IMR-90 (cell line): ENCODE measurements at regions not wholly inside any gene's neighbourhood (a gene's known extent, or its start where the extent isn't known, plus 50 kb on each side); places are given as distances from the start of the nearest gene placed in this dataset.

ENCODE experiments used
- BHLHE40 ChIP-seq: fragments of 150-350 bp; IDR thresholded peaks from 2 replicates; pipeline ENCODE4 v1.6.1; 2016; ENCODE audit warnings: mild to moderate bottlenecking, low read depth, low read length
- CHD1 ChIP-seq: IDR thresholded peaks from 2 replicates; pipeline ENCODE4 v1.6.1; 2012; ENCODE audit warnings: low read depth, low read length, improper control_type of control experiment
- CTCF ChIP-seq: conservative IDR thresholded peaks from 2 replicates; pipeline ENCODE4 v1.5.1; 2012; ENCODE audit warnings: mild to moderate bottlenecking, low read depth, low read length, improper control_type of control experiment
- FOS ChIP-seq: fragments of 150-350 bp; IDR thresholded peaks from 2 replicates; pipeline ENCODE4 v1.6.1; 2016; ENCODE audit warnings: low read depth, low read length
- MAFK ChIP-seq: IDR thresholded peaks from 2 replicates; pipeline ENCODE4 v1.6.1; 2012; ENCODE audit warnings: low read depth, low read length, improper control_type of control experiment
- MAZ ChIP-seq: IDR thresholded peaks from 2 replicates; pipeline ENCODE4 v1.6.1; 2012; ENCODE audit warnings: low read depth, mild to moderate bottlenecking, low read length, improper control_type of control experiment, moderate library complexity, borderline replicate concordance
- MXI1 ChIP-seq: IDR thresholded peaks from 2 replicates; pipeline ENCODE4 v1.6.1; 2012; ENCODE audit warnings: low read depth, mild to moderate bottlenecking, low read length, moderate library complexity, borderline replicate concordance
- POLR2A ChIP-seq: IDR thresholded peaks from 2 replicates; pipeline ENCODE4 v1.6.1; 2012; ENCODE audit warnings: mild to moderate bottlenecking, low read depth, low read length
- RAD21 ChIP-seq: IDR thresholded peaks from 2 replicates; pipeline ENCODE4 v1.6.1; 2012; ENCODE audit warnings: low read length, improper control_type of control experiment
- RFX5 ChIP-seq: IDR thresholded peaks from 2 replicates; pipeline ENCODE4 v1.8.0; 2012; ENCODE audit warnings: low read depth, mild to moderate bottlenecking, low read length, moderate library complexity
- TF ChIP-seq, protein P1 (sequence below): fragments of 150-350 bp; IDR thresholded peaks from 2 replicates; pipeline ENCODE4 v1.6.1; 2016; ENCODE audit warnings: low read depth, mild to moderate bottlenecking, low read length, moderate library complexity, borderline replicate concordance
- TF ChIP-seq, protein P2 (sequence below): fragments of 150-350 bp; IDR thresholded peaks from 2 replicates; pipeline ENCODE4 v1.6.1; 2017; ENCODE audit warnings: mild to moderate bottlenecking, antibody characterized with exemption, low read length, low read depth

GRCh38 chr14:39912192-39913100 lies 480.2 kb upstream of the FBXO33 start:
- no peak for TF ChIP-seq CTCF
- TF ChIP-seq CHD1 = no peak
- no peak for TF ChIP-seq BHLHE40
- no peak for TF ChIP-seq POLR2A
- TF ChIP-seq RAD21 = no peak
- no peak for TF ChIP-seq MAFK
- TF ChIP-seq MAZ = no peak
- TF ChIP-seq MXI1 = no peak
- TF ChIP-seq, protein P1, sequence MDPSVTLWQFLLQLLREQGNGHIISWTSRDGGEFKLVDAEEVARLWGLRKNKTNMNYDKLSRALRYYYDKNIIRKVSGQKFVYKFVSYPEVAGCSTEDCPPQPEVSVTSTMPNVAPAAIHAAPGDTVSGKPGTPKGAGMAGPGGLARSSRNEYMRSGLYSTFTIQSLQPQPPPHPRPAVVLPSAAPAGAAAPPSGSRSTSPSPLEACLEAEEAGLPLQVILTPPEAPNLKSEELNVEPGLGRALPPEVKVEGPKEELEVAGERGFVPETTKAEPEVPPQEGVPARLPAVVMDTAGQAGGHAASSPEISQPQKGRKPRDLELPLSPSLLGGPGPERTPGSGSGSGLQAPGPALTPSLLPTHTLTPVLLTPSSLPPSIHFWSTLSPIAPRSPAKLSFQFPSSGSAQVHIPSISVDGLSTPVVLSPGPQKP = no peak
- no peak for TF ChIP-seq RFX5
- no peak for TF ChIP-seq FOS
- TF ChIP-seq, protein P2, sequence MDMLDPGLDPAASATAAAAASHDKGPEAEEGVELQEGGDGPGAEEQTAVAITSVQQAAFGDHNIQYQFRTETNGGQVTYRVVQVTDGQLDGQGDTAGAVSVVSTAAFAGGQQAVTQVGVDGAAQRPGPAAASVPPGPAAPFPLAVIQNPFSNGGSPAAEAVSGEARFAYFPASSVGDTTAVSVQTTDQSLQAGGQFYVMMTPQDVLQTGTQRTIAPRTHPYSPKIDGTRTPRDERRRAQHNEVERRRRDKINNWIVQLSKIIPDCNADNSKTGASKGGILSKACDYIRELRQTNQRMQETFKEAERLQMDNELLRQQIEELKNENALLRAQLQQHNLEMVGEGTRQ = no peak
